ENCODE measurements at regions not wholly inside any gene's neighbourhood (a gene's known extent, or its start where the extent isn't known, plus 50 kb on each side); places are given as distances from the start of the nearest gene placed in this dataset.

DNA sequence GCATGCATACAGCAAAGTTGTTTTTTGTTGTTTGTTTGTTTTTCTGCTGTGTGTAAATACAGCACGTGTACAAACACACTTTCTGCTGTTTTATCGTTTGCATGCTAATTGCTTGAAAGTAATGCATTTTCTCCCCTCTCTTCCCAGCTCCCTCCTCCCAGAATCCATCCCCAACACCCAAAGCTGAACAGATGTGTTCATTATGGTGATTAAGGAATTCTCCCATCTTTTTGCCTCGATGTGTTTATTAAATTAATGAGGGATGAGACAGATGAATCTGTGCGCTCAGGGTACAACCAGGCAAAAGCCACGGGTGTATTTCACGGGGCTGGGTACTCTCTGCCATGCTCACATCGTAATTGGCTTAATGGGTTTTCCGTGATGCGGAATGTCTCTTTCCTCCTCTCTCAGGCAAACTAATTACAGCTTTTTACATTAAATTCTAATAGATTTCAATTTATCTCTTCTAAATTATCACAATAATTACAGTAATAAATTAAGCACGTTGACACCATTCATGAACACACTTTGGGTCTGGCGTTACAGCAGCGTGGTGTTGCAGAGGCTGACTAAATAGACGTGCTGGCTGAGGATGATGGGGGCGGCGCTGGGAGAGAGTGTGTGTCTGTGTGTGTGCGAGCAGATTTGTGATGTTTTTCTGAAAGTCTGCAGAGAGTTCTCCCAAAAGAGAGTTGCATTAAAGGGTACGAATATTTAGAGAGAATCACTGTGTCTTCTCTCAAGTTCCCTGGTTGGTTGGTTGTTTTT, 117.7 kb downstream of the CRLF2 start:
- ChIA-PET POLR2A (ENCODE audit: partially characterized antibody) (no interaction called here), CTCF (ENCODE audit: partially characterized antibody) (no interaction called here)
- 92% methylated on average over 17 of the region's 17 CpGs; no CpG with 5 or more reads in 1 of the 2 experiments for WGBS, 2 experiments (ENCODE audit: extremely low coverage in 1 of 2, insufficient coverage in 1 of 2, insufficient read length in 1 of 2, insufficient replicate concordance in 2 of 2, low coverage in 1 of 2, low lambda C conversion rate in 2 of 2, missing lambda C conversion rate in 1 of 2)
- no peak overlapping the region for H2AFZ ChIP-seq (ENCODE audit: low read length)
- H2BK120ac ChIP-seq (replicated peaks; ENCODE audit: low read depth, low read length), result no peak overlapping the region
- H2AK5ac ChIP-seq (ENCODE audit: low read depth, low read length), result no peak overlapping the region
- no peak overlapping the region for H3K23ac ChIP-seq (ENCODE audit: insufficient read length)
- H2BK12ac ChIP-seq (ENCODE audit: low read depth, low read length), result no peak overlapping the region
- H3K14ac ChIP-seq (ENCODE audit: insufficient read length), result no peak overlapping the region
- H3K79me2 ChIP-seq (ENCODE audit: control insufficient read depth in 1 of 2, insufficient read depth in 2 of 2, low read length in 2 of 2), result no peaks in the 10 kb centered on the region
- H3K36me3 ChIP-seq (ENCODE audit: control insufficient read depth in 2 of 4, insufficient read depth in 4 of 4, low read length in 3 of 4), result no peaks in the 10 kb centered on the region
- no peak overlapping the region for H4K5ac ChIP-seq (ENCODE audit: insufficient read length, low read depth, low read length)
- no peak overlapping the region for H3K4me2 ChIP-seq (ENCODE audit: insufficient read depth in 1 of 2, low read depth in 2 of 2, low read length in 2 of 2)
- DNase-seq (ENCODE audit: low read depth in 1 of 2, low spot score in 2 of 2), result no peak
- H3K9me3 ChIP-seq (ENCODE audit: insufficient read depth in 2 of 2, low read depth in 1 of 2, low read length in 1 of 2), result peaks cover 6 to 7% of the 10 kb centered on the region in 2 experiments; a peak in 3 of 4 replicates
- H2BK15ac ChIP-seq (ENCODE audit: low read length), result no peak overlapping the region
- H3K4ac ChIP-seq (replicated peaks; ENCODE audit: insufficient read length, low read depth, low read length), result no peak overlapping the region
- H3K56ac ChIP-seq (replicated peaks; ENCODE audit: insufficient read length, low read depth, low read length), result no peak overlapping the region
- no peak overlapping the region for H3K4me3 ChIP-seq (ENCODE audit: extremely low read depth in 1 of 4, insufficient read depth in 2 of 4, low read depth in 3 of 4, low read length in 4 of 4)
- peak overlapping the region; percentile 28; the same call in 1 of the 2 replicates for H4K8ac ChIP-seq (ENCODE audit: extremely low read depth, insufficient read depth, low read length)
- H3K4me1 ChIP-seq (replicated peaks in 1 of 4; ENCODE audit: control insufficient read depth in 3 of 4, insufficient read depth in 4 of 4, low read length in 3 of 4), result no peaks in the 10 kb centered on the region; a peak in 1 of 7 replicates
- FAIRE-seq, result no peak
- H3K23me2 ChIP-seq (ENCODE audit: low read depth, low read length), result peaks cover 1% of the 10 kb centered on the region; the same call in 1 of the 2 replicates
- no peaks in the 10 kb centered on the region for H4K20me1 ChIP-seq (replicated peaks in 1 of 2; ENCODE audit: control insufficient read depth in 1 of 2, insufficient read depth in 2 of 2, low read length in 2 of 2)
- H3K27me3 ChIP-seq (replicated peaks in 1 of 4; ENCODE audit: control insufficient read depth in 3 of 4, extremely low read depth in 1 of 4, insufficient read depth in 3 of 4, low read length in 3 of 4), result no peaks in the 10 kb centered on the region
- H3K79me1 ChIP-seq (ENCODE audit: low read depth, low read length), result no peaks in the 10 kb centered on the region
- no peak overlapping the region for H3K18ac ChIP-seq (ENCODE audit: extremely low read depth, low read length)
- no peak overlapping the region for H2BK20ac ChIP-seq (ENCODE audit: low read length)
- H3K27ac ChIP-seq (ENCODE audit: low read depth, low read length), result no peak overlapping the region
- no peak overlapping the region for H3K9ac ChIP-seq (replicated peaks in 1 of 4; ENCODE audit: extremely low read depth in 1 of 4, low read depth in 3 of 4, low read length in 3 of 4)
- no peak overlapping the region; the same call in 1 of the 2 replicates for H2BK5ac ChIP-seq (ENCODE audit: low read depth, low read length)
- H4K91ac ChIP-seq (replicated peaks; ENCODE audit: insufficient read length, low read length), result no peak overlapping the region
- no peak for TF ChIP-seq RNF2 (IDR thresholded peaks at IDR 0.05; ENCODE audit: borderline replicate concordance, low read depth, low read length, missing control alignments, poor library complexity, severe bottlenecking)
- TF ChIP-seq, protein P1, sequence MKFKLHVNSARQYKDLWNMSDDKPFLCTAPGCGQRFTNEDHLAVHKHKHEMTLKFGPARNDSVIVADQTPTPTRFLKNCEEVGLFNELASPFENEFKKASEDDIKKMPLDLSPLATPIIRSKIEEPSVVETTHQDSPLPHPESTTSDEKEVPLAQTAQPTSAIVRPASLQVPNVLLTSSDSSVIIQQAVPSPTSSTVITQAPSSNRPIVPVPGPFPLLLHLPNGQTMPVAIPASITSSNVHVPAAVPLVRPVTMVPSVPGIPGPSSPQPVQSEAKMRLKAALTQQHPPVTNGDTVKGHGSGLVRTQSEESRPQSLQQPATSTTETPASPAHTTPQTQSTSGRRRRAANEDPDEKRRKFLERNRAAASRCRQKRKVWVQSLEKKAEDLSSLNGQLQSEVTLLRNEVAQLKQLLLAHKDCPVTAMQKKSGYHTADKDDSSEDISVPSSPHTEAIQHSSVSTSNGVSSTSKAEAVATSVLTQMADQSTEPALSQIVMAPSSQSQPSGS (IDR thresholded peaks at IDR 0.05; ENCODE audit: low read length), result no peak
- TF ChIP-seq SP1 (IDR thresholded peaks at IDR 0.05; ENCODE audit: low read depth, low read length), result no peak
- TF ChIP-seq KDM1A (IDR thresholded peaks at IDR 0.05; ENCODE audit: borderline replicate concordance, low read length), result no peak
- TF ChIP-seq JUN (IDR thresholded peaks at IDR 0.05; ENCODE audit: low read depth, low read length), result no peak
- no peak for TF ChIP-seq YY1 (IDR thresholded peaks at IDR 0.05; ENCODE audit: low read depth, low read length)
- TF ChIP-seq RAD21 (IDR thresholded peaks at IDR 0.05 in 1 of 2, conservative IDR thresholded peaks at IDR 0.05 in 1 of 2; ENCODE audit: low read depth in 2 of 2, low read length in 2 of 2), result no peak
- no peak for TF ChIP-seq BCL11A (IDR thresholded peaks at IDR 0.05; ENCODE audit: low read depth in 2 of 2, low read length in 2 of 2)
- TF ChIP-seq JUND (IDR thresholded peaks at IDR 0.05; ENCODE audit: low read length), result no peak
- no peak for TF ChIP-seq RXRA (IDR thresholded peaks at IDR 0.05; ENCODE audit: insufficient read depth, low read depth, low read length)

Data from H1 (cell line).